IMR-90 (cell line): ENCODE measurements at regions not wholly inside any gene's neighbourhood (a gene's known extent, or its start where the extent isn't known, plus 50 kb on each side); places are given as distances from the start of the nearest gene placed in this dataset.

Source experiments
- ATAC-seq: fragments of 200-7000 bp; cut with Tn5 transposase; 2 replicates; pipeline ENCODE4 v1.9.1; 2020; ENCODE audit warnings: low read depth, mild to moderate bottlenecking, moderate library complexity
- BruUV-seq: library from RNA; stranded (reverse); fragments of 400-500 nt; replicated peaks from 2 replicates; lab custom pipeline; 2021; lab: Mats Ljungman, UMichigan
- CTCF ChIA-PET: fragments of 300-600 bp; formaldehyde crosslinking; extraction: SDS; loops from one replicate; lab custom pipeline; 2021; ENCODE audit warnings: antibody characterized with exemption; lab: Yijun Ruan, JAX
- POLR2A ChIA-PET: fragments of 300-600 bp; sonication (Branson Sonifier 250); formaldehyde crosslinking; loops from one replicate; lab custom pipeline; 2022; ENCODE audit warnings: antibody characterized with exemption; ENCODE audit not compliant: unreplicated experiment; lab: Charles Lee
- DNase-seq: peaks from one replicate; pipeline ENCODE4 v3.0.0; 2013
- H2AFZ ChIP-seq: replicated peaks from 2 replicates; pipeline ENCODE3; 2013; ENCODE audit warnings: low read length, mild to moderate bottlenecking; ENCODE audit not compliant: poor library complexity
- H2AK5ac ChIP-seq: 2 replicates; pipeline ENCODE4 v1.6.1; 2013; ENCODE audit warnings: low read depth, low read length, inconsistent platforms
- H2AK9ac ChIP-seq: replicated peaks from 2 replicates; pipeline ENCODE3; 2013; ENCODE audit warnings: mild to moderate bottlenecking, low read depth, low read length, moderate library complexity; ENCODE audit not compliant: poor library complexity
- H2BK120ac ChIP-seq: 2 replicates; pipeline ENCODE4 v1.6.1; 2013; ENCODE audit warnings: low read depth, low read length, inconsistent platforms
- H2BK15ac ChIP-seq: 3 replicates; pipeline ENCODE4 v1.6.1; 2013; ENCODE audit warnings: low read depth, low read length, inconsistent platforms
- H2BK20ac ChIP-seq: 2 replicates; pipeline ENCODE4 v1.6.1; 2013; ENCODE audit warnings: low read depth, mild to moderate bottlenecking, inconsistent platforms, low read length, moderate library complexity
- H2BK5ac ChIP-seq: 2 replicates; pipeline ENCODE4 v1.6.1; 2013; ENCODE audit warnings: mild to moderate bottlenecking, low read depth, low read length, inconsistent platforms; ENCODE audit not compliant: poor library complexity, severe bottlenecking
- H3K14ac ChIP-seq: replicated peaks from 2 replicates; pipeline ENCODE4 v1.6.1; 2013; ENCODE audit warnings: low read depth, low read length, inconsistent platforms
- H3K18ac ChIP-seq: 2 replicates; pipeline ENCODE4 v1.6.1; 2013; ENCODE audit warnings: low read depth, low read length, control low read depth
- H3K23ac ChIP-seq: 2 replicates; pipeline ENCODE4 v1.6.1; 2013; ENCODE audit warnings: low read depth, low read length, inconsistent platforms
- H3K27ac ChIP-seq: 2 replicates; pipeline ENCODE4 v1.5.1; 2013; ENCODE audit warnings: mild to moderate bottlenecking, control low read depth, low read length; ENCODE audit not compliant: insufficient read depth
- H3K27me3 ChIP-seq: 2 replicates; pipeline ENCODE4 v1.6.1; 2013; ENCODE audit warnings: low read length; ENCODE audit not compliant: control insufficient read depth, insufficient read depth
- H3K36me3 ChIP-seq: 2 replicates; pipeline ENCODE4 v1.6.1; 2013; ENCODE audit warnings: low read length, mixed read lengths; ENCODE audit not compliant: control insufficient read depth, insufficient read depth
- H3K4ac ChIP-seq: 2 replicates; pipeline ENCODE4 v1.6.1; 2013; ENCODE audit warnings: low read depth, low read length, inconsistent platforms
- H3K4me1 ChIP-seq: 2 replicates; pipeline ENCODE4 v1.6.1; 2013; ENCODE audit warnings: low read length, mixed read lengths; ENCODE audit not compliant: control insufficient read depth, insufficient read depth
- H3K4me2 ChIP-seq: 2 replicates; pipeline ENCODE4 v1.6.1; 2013; ENCODE audit warnings: low read depth, mild to moderate bottlenecking, control low read depth, low read length, moderate library complexity
- H3K4me3 ChIP-seq: 2 replicates; pipeline ENCODE4 v1.5.1; 2013; ENCODE audit warnings: low read depth, mild to moderate bottlenecking, control low read depth, low read length, moderate library complexity; ENCODE audit not compliant: insufficient read depth
- H3K56ac ChIP-seq: 2 replicates; pipeline ENCODE4 v1.6.1; 2013; ENCODE audit warnings: low read length, inconsistent platforms; ENCODE audit not compliant: insufficient read depth; ENCODE audit errors: extremely low read depth
- H3K79me1 ChIP-seq, 2 experiments: 2 replicates each; pipeline ENCODE4 v1.6.1; 2013; ENCODE audit warnings: low read length in 2 of 2, inconsistent platforms in 1 of 2, low read depth in 1 of 2
- H3K9ac ChIP-seq: 2 replicates; pipeline ENCODE4 v1.6.1; 2013; ENCODE audit warnings: low read depth, low read length, control low read depth
- H3K9me1 ChIP-seq: 2 replicates; pipeline ENCODE4 v1.6.1; 2013; ENCODE audit warnings: low read length, inconsistent platforms; ENCODE audit not compliant: insufficient read depth
- H3K9me3 ChIP-seq: 2 replicates; pipeline ENCODE4 v1.6.1; 2013; ENCODE audit warnings: low read length; ENCODE audit not compliant: control insufficient read depth, insufficient read depth
- H4K20me1 ChIP-seq: 2 replicates; pipeline ENCODE4 v1.6.1; 2013; ENCODE audit warnings: low read length, inconsistent platforms; ENCODE audit not compliant: insufficient read depth
- H4K5ac ChIP-seq: 2 replicates; pipeline ENCODE4 v1.6.1; 2013; ENCODE audit warnings: mild to moderate bottlenecking, low read depth, low read length, control low read depth
- H4K8ac ChIP-seq, 2 experiments: 2 replicates each; pipeline ENCODE4 v1.6.1; 2013; ENCODE audit warnings: low read depth in 2 of 2, low read length in 2 of 2, control low read depth in 1 of 2, inconsistent platforms in 1 of 2
- H4K91ac ChIP-seq: 2 replicates; pipeline ENCODE4 v1.6.1; 2013; ENCODE audit warnings: low read depth, low read length, inconsistent platforms; ENCODE audit not compliant: insufficient read depth
- CEBPB ChIP-seq: IDR thresholded peaks from 2 replicates; pipeline ENCODE4 v1.6.1; 2012; ENCODE audit warnings: low read depth, low read length, improper control_type of control experiment
- MAFK ChIP-seq: IDR thresholded peaks from 2 replicates; pipeline ENCODE4 v1.6.1; 2012; ENCODE audit warnings: low read depth, low read length, improper control_type of control experiment
- NFE2L2 ChIP-seq: fragments of 150-350 bp; IDR thresholded peaks from 2 replicates; pipeline ENCODE4 v1.6.1; 2016; ENCODE audit warnings: low read depth, mild to moderate bottlenecking, low read length
- POLR2A ChIP-seq: IDR thresholded peaks from 2 replicates; pipeline ENCODE4 v1.6.1; 2012; ENCODE audit warnings: mild to moderate bottlenecking, low read depth, low read length
- WGBS, 2 experiments: methylation state at CpG; one replicate each; pipeline versions ENCODE4 v1.1.5 to v1.1.7; 2013; ENCODE audit warnings: missing lambda C conversion rate in 2 of 2; ENCODE audit not compliant: insufficient read length in 1 of 2; ENCODE audit errors: extremely low coverage in 2 of 2; 5-methylcytosine and 5-hydroxymethylcytosine counted together
- dilution Hi-C: fragments of 300-500 bp; cut with HindIII; formaldehyde crosslinking; loops from one replicate; pipeline ENCODE4 v1.14.3; 2018; ENCODE audit warnings: low sequenced_read_pairs; ENCODE audit not compliant: unreplicated experiment
- in situ Hi-C: fragments of 300-500 bp; cut with MboI; formaldehyde crosslinking; loops from 3 replicates; pipeline ENCODE4 v1.14.3; 2019; ENCODE audit warnings: low sequenced_read_pairs, inconsistent platforms, mixed read lengths
- intact Hi-C: fragments of 100-400 bp; cut with micrococcal nuclease; formaldehyde crosslinking; loops from 2 replicates; pipeline ENCODE4 v1.10.0; 2022

DNA sequence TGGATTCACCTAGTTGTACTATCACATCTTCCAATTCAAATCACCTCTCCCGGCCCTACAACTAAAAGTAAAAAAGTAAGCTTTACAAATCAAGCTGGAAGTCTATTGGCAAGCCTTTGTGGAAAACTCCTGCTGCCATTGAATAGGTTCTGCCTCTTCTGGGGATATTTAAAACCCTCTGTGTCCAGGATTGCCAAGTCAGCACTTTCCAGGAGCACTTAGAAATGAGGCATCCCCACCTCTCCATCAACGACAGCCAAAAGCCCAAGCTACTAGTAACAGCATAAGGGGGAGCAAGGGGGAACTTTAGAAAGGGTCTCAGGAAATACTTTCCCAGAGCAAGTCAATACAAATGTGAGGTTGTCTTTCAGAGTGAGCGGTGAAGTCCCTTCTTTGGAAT lies 85.0 kb upstream of the OBI1 start:
- no peak overlapping the region for H3K27ac ChIP-seq
- ChIA-PET CTCF (no interaction called here), POLR2A (no interaction called here)
- WGBS, 2 experiments: no CpG with 5 or more reads among the region's 3 CpGs
- H2BK120ac ChIP-seq: no peak overlapping the region
- H2BK20ac ChIP-seq: no peak overlapping the region
- H3K4me3 ChIP-seq: no peak overlapping the region
- in situ Hi-C loops: no loop called here
- H4K5ac ChIP-seq: no peak overlapping the region
- no peaks in the 10 kb centered on the region for H3K79me1 ChIP-seq
- H3K9me3 ChIP-seq: no peaks in the 10 kb centered on the region
- dilution Hi-C loops: no loop called here
- H3K56ac ChIP-seq: no peak overlapping the region
- H2AK9ac ChIP-seq: no peak overlapping the region
- no peaks in the 10 kb centered on the region for H3K9me1 ChIP-seq
- no peak overlapping the region for H3K14ac ChIP-seq
- no peak overlapping the region for H2AK5ac ChIP-seq
- no peak overlapping the region for H2BK5ac ChIP-seq
- ATAC-seq (no peak), DNase-seq (no peak)
- H2AFZ ChIP-seq: no peak overlapping the region
- H3K4me1 ChIP-seq: no peaks in the 10 kb centered on the region
- H3K23ac ChIP-seq: no peak overlapping the region
- intact Hi-C loops: no loop called here
- no peak overlapping the region for H3K4me2 ChIP-seq
- no peaks in the 10 kb centered on the region for H3K36me3 ChIP-seq
- H2BK15ac ChIP-seq: no peak overlapping the region
- BruUV-seq: no TSS peak
- H3K27me3 ChIP-seq: no peaks in the 10 kb centered on the region
- no peak overlapping the region for H4K91ac ChIP-seq
- no peak for TF ChIP-seq CEBPB
- no peak for TF ChIP-seq NFE2L2
- no peak for TF ChIP-seq POLR2A
- peak; percentile 97 for TF ChIP-seq MAFK
- H4K8ac ChIP-seq: no peak overlapping the region
- no peak overlapping the region for H3K18ac ChIP-seq
- H3K9ac ChIP-seq: no peak overlapping the region
- H3K4ac ChIP-seq: no peak overlapping the region
- no peaks in the 10 kb centered on the region for H4K20me1 ChIP-seq
